ENCODE measurements at regions not wholly inside any gene's neighbourhood (a gene's known extent, or its start where the extent isn't known, plus 50 kb on each side); places are given as distances from the start of the nearest gene placed in this dataset.

- ATAC-seq (ENCODE audit: low FRiP score) = no peak
- no peak for TF ChIP-seq CTCF (IDR thresholded peaks at IDR 0.05)
- DNase-seq (ENCODE audit: low spot score) = no peak
Measured at GRCh38 chr6:82056567-82056966, 191.0 kb downstream of the IBTK start.

GRCh38 chr6:82045965-82046756 lies 201.4 kb downstream of the IBTK start:
- TF ChIP-seq CTCF (IDR thresholded peaks at IDR 0.05) = no peak
- DNase-seq (ENCODE audit: low spot score) (no peak), ATAC-seq (ENCODE audit: low FRiP score) (no peak)

GRCh38 chr6:82040405-82041221 lies 206.9 kb downstream of the IBTK start:
- ATAC-seq (ENCODE audit: low FRiP score) (peak; percentile 62), DNase-seq (ENCODE audit: low spot score) (no peak)
- peak in 1 of 3 donors; percentile 35 for TF ChIP-seq CTCF (IDR thresholded peaks at IDR 0.05)

- ATAC-seq (ENCODE audit: low FRiP score) (no peak), DNase-seq (ENCODE audit: low spot score) (no peak)
- TF ChIP-seq CTCF (IDR thresholded peaks at IDR 0.05) = no peak
Measured at GRCh38 chr6:82038631-82039030, 208.9 kb downstream of the IBTK start.

- TF ChIP-seq CTCF (IDR thresholded peaks at IDR 0.05) = no peak
- ATAC-seq (ENCODE audit: low FRiP score) (no peak), DNase-seq (ENCODE audit: low spot score) (no peak)
Measured at GRCh38 chr6:82035526-82035925, 212.0 kb downstream of the IBTK start.

- TF ChIP-seq CTCF (IDR thresholded peaks at IDR 0.05) = no peak
- no peak for DNase-seq (ENCODE audit: low spot score)
- no peak for ATAC-seq (ENCODE audit: low FRiP score)
Measured at GRCh38 chr6:82033631-82034211, 213.8 kb downstream of the IBTK start.
